Loucy (cell line): ENCODE measurements at regions not wholly inside any gene's neighbourhood (a gene's known extent, or its start where the extent isn't known, plus 50 kb on each side); places are given as distances from the start of the nearest gene placed in this dataset.

Source experiments
- H2AFZ ChIP-seq: fragments of 200-600 bp; sonication (generic); 2 replicates; pipeline ENCODE4 v1.6.0; 2016; ENCODE audit warnings: antibody characterized with exemption, mild to moderate bottlenecking, low read length, moderate library complexity
- H3F3A ChIP-seq: fragments of 200-600 bp; 2 replicates; pipeline ENCODE4 v1.6.0; 2016; ENCODE audit warnings: antibody characterized with exemption, low read depth, mild to moderate bottlenecking
- H3K27me3 ChIP-seq: fragments of 200-600 bp; sonication (generic); 2 replicates; pipeline ENCODE4 v1.6.1; 2014; ENCODE audit warnings: low read length, mild to moderate bottlenecking; ENCODE audit not compliant: insufficient read depth, poor library complexity, severe bottlenecking
- H3K36me3 ChIP-seq: fragments of 200-600 bp; sonication (generic); 2 replicates; pipeline ENCODE4 v1.6.1; 2016; ENCODE audit warnings: low read length; ENCODE audit not compliant: insufficient read depth
- H3K4me1 ChIP-seq: fragments of 200-600 bp; sonication (generic); 2 replicates; pipeline ENCODE4 v1.5.1; 2014; ENCODE audit warnings: low read length, mild to moderate bottlenecking; ENCODE audit not compliant: insufficient read depth, poor library complexity, severe bottlenecking
- H3K4me2 ChIP-seq: fragments of 200-600 bp; sonication (generic); 2 replicates; pipeline ENCODE4 v1.6.0; 2014; ENCODE audit warnings: antibody characterized with exemption, low read length, low read depth, mild to moderate bottlenecking; ENCODE audit not compliant: poor library complexity, severe bottlenecking
- H3K4me3 ChIP-seq: fragments of 200-600 bp; sonication (generic); 2 replicates; pipeline ENCODE4 v1.5.1; 2014; ENCODE audit warnings: low read length, mild to moderate bottlenecking, mixed read lengths; ENCODE audit not compliant: poor library complexity, severe bottlenecking
- H3K79me2 ChIP-seq: fragments of 200-600 bp; sonication (generic); 2 replicates; pipeline ENCODE4 v1.6.1; 2014; ENCODE audit warnings: low read length; ENCODE audit not compliant: insufficient read depth
- H3K9ac ChIP-seq: fragments of 200-600 bp; sonication (generic); 2 replicates; pipeline ENCODE4 v1.6.0; 2014; ENCODE audit warnings: mild to moderate bottlenecking, low read depth, low read length, moderate library complexity; ENCODE audit not compliant: poor library complexity, severe bottlenecking
- H3K9me2 ChIP-seq: fragments of 200-600 bp; sonication (generic); replicated peaks from 2 replicates; pipeline ENCODE4 v1.6.1; 2016; ENCODE audit warnings: low read depth, low read length, mixed read lengths
- H3K9me3 ChIP-seq: fragments of 200-600 bp; sonication (generic); 2 replicates; pipeline ENCODE4 v1.6.1; 2014; ENCODE audit warnings: mild to moderate bottlenecking, antibody characterized with exemption, low read length, low read depth; ENCODE audit not compliant: insufficient read depth
- H4K20me1 ChIP-seq: fragments of 200-600 bp; sonication (generic); 2 replicates; pipeline ENCODE4 v1.6.0; 2014; ENCODE audit warnings: antibody characterized with exemption, low read length, mild to moderate bottlenecking; ENCODE audit not compliant: insufficient read depth, poor library complexity, severe bottlenecking
- EZH2phosphoT487 ChIP-seq: fragments of 200-600 bp; IDR thresholded peaks from 2 replicates; pipeline ENCODE4 v1.6.1; 2018; ENCODE audit warnings: antibody characterized with exemption, mild to moderate bottlenecking, moderate library complexity, borderline replicate concordance
- TF ChIP-seq, protein P1 (sequence below): fragments of 200-600 bp; sonication (generic); conservative IDR thresholded peaks from 2 replicates; pipeline ENCODE4 v1.5.1; 2014; ENCODE audit warnings: mild to moderate bottlenecking, antibody characterized with exemption, low read length

DNA sequence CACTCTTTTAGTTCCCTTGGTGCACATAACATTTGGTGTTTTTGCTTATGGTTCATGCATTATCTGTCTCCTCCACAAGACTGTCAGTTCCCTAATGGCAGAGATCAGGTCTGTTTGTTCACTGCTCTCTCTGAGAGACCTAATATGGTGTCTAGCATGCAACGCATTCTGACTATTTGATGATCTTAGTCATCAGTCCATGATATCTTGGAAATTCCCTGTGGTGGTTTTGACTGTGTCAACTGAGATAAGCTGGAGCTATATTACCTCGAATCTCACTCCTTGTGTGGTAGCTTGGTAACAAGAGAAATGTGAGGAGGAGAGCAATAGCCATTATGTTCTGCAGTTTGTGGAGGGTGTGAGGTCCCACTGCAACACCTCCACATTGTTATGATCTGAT is 229.8 kb downstream of the FRK start:
- TF ChIP-seq EZH2phosphoT487 = no peak
- TF ChIP-seq, protein P1, sequence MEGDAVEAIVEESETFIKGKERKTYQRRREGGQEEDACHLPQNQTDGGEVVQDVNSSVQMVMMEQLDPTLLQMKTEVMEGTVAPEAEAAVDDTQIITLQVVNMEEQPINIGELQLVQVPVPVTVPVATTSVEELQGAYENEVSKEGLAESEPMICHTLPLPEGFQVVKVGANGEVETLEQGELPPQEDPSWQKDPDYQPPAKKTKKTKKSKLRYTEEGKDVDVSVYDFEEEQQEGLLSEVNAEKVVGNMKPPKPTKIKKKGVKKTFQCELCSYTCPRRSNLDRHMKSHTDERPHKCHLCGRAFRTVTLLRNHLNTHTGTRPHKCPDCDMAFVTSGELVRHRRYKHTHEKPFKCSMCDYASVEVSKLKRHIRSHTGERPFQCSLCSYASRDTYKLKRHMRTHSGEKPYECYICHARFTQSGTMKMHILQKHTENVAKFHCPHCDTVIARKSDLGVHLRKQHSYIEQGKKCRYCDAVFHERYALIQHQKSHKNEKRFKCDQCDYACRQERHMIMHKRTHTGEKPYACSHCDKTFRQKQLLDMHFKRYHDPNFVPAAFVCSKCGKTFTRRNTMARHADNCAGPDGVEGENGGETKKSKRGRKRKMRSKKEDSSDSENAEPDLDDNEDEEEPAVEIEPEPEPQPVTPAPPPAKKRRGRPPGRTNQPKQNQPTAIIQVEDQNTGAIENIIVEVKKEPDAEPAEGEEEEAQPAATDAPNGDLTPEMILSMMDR = no peak
- H3K36me3 ChIP-seq = no peaks in the 10 kb centered on the region
- no peaks in the 10 kb centered on the region for H3K9me2 ChIP-seq
- H3K4me1 ChIP-seq = no peaks in the 10 kb centered on the region
- no peak overlapping the region for H3K9ac ChIP-seq
- no peaks in the 10 kb centered on the region for H3F3A ChIP-seq
- no peaks in the 10 kb centered on the region for H3K27me3 ChIP-seq
- no peak overlapping the region for H3K4me2 ChIP-seq
- H3K79me2 ChIP-seq = no peaks in the 10 kb centered on the region
- H3K4me3 ChIP-seq = no peak overlapping the region
- H4K20me1 ChIP-seq = no peaks in the 10 kb centered on the region
- H2AFZ ChIP-seq = no peak overlapping the region
- 0 out of 2 replicates have a peak, but pooled peaks cover 2% of the 10 kb centered on the region for H3K9me3 ChIP-seq

DNA sequence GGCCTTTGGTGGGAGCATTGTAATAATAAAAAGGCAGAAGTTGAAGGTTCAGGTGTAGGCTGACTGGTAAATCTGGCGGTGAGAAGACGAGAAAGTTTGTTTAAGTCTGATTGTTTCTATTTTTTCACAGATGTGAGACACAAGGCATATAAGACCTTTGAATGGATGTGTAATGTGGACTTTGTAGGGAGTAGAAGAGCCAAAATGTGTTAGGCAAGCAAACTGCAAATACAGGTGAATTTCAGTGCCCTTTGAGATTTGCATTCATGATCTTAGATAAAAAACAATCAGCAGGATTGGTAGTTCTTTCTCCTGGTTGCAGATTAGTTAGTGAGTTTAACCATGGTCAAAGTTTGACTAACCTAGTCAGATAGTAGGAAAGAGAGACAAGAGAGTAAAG is 238.9 kb downstream of the FRK start:
- Histone ChIP-seq H3K9ac (no peak overlapping the region), H3K4me1 (no peaks in the 10 kb centered on the region), H3K4me3 (no peak overlapping the region), H3K79me2 (no peaks in the 10 kb centered on the region), H3F3A (no peaks in the 10 kb centered on the region), H3K9me2 (no peaks in the 10 kb centered on the region), H3K36me3 (no peaks in the 10 kb centered on the region), H2AFZ (no peak overlapping the region), H3K9me3 (no peaks in the 10 kb centered on the region), H3K27me3 (no peaks in the 10 kb centered on the region), H4K20me1 (no peaks in the 10 kb centered on the region), H3K4me2 (no peak overlapping the region)
- no peak for TF ChIP-seq EZH2phosphoT487
- TF ChIP-seq, protein P1 = no peak

DNA sequence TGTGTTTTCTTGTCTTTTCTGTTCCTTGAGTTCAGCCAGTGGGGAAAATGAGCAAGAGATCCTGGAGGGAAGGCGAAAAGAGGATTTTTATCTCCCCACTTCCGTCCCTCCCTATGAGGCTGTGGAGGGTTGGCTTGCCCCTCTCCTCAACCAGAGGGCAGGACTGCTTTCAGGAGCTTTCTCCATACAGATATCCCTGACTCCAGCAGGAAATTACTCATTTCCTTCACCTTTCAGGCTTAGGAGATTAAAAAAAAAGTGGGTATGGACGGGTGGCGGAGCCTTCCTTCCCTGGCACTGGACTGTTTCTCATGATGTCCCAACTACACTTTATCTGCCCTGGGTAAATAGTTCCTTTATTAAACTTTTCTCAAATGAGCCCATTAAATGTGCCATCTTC is 241.2 kb downstream of the FRK start:
- H3K9me2 ChIP-seq = no peaks in the 10 kb centered on the region; the same call in 1 of the 2 replicates
- no peak overlapping the region for H3K9ac ChIP-seq
- no peaks in the 10 kb centered on the region for H4K20me1 ChIP-seq
- no peaks in the 10 kb centered on the region for H3K4me1 ChIP-seq
- no peak for TF ChIP-seq EZH2phosphoT487
- TF ChIP-seq, protein P1 = no peak
- no peaks in the 10 kb centered on the region for H3K36me3 ChIP-seq
- H3K4me3 ChIP-seq = no peak overlapping the region
- no peaks in the 10 kb centered on the region for H3K9me3 ChIP-seq
- H3K27me3 ChIP-seq = no peaks in the 10 kb centered on the region
- no peaks in the 10 kb centered on the region for H3F3A ChIP-seq
- H2AFZ ChIP-seq = no peak overlapping the region
- H3K79me2 ChIP-seq = no peaks in the 10 kb centered on the region
- no peak overlapping the region for H3K4me2 ChIP-seq
